GM12878 (cell line): ENCODE measurements at regions not wholly inside any gene's neighbourhood (a gene's known extent, or its start where the extent isn't known, plus 50 kb on each side); places are given as distances from the start of the nearest gene placed in this dataset.

Experiments used
- ATAC-seq: fragments of 200-7000 bp; cut with Tn5 transposase; 3 replicates; pipeline ENCODE4 v1.9.1; 2020; ENCODE audit warnings: mild to moderate bottlenecking, moderate library complexity
- BruUV-seq: library from RNA; stranded (reverse); fragments of 400-500 nt; replicated peaks from 2 replicates; lab custom pipeline; 2021; lab: Mats Ljungman, UMichigan
- CTCF ChIA-PET: fragments of 300-600 bp; sonication (Branson Sonifier 250); formaldehyde crosslinking; extraction: SDS; loops from one replicate; lab custom pipeline; 2021; ENCODE audit warnings: inconsistent platforms; lab: Yijun Ruan, JAX
- POLR2A ChIA-PET: fragments of 350-600 bp; formaldehyde crosslinking; extraction: SDS; loops from one replicate; lab custom pipeline; 2021; ENCODE audit warnings: inconsistent platforms; lab: Charles Lee
- RAD21 ChIA-PET: fragments of 300-600 bp; sonication (Branson Sonifier 250); formaldehyde crosslinking; loops from one replicate; lab custom pipeline; 2023; ENCODE audit warnings: antibody characterized with exemption; ENCODE audit not compliant: unreplicated experiment; lab: Charles Lee
- SMC1A ChIA-PET: fragments of 300-600 bp; sonication (Branson Sonifier 250); formaldehyde crosslinking; loops from one replicate; lab custom pipeline; 2023; ENCODE audit not compliant: unreplicated experiment, uncharacterized antibody; lab: Charles Lee
- DNase-seq: peaks from one replicate; pipeline ENCODE4 v3.0.0-alpha.2; 2011; ENCODE audit warnings: low read depth, low spot score
- FAIRE-seq: peaks from 3 replicates; lab custom pipeline; 2011; peaks lifted over from hg19 to GRCh38; lab: Jason Lieb, UNC
- H2AFZ ChIP-seq: 2 replicates; pipeline ENCODE4 v1.6.0; 2011; ENCODE audit warnings: low read depth, low read length, control low read depth; ENCODE audit not compliant: control insufficient read depth
- H3K27ac ChIP-seq: 2 replicates; pipeline ENCODE4 v1.5.1; 2011; ENCODE audit warnings: control low read depth; ENCODE audit not compliant: control insufficient read depth, insufficient read depth
- H3K27me3 ChIP-seq, 2 experiments: replicated peaks in 1 of 2; 2 replicates each; pipeline versions ENCODE4 v1.6.0 to v1.6.1; 2011; ENCODE audit warnings: low read length in 1 of 2; ENCODE audit not compliant: control insufficient read depth in 2 of 2, insufficient read depth in 2 of 2
- H3K36me3 ChIP-seq, 2 experiments: 2 replicates each; pipeline ENCODE4 v1.5.1; 2011; ENCODE audit warnings: low read length in 1 of 2; ENCODE audit not compliant: control insufficient read depth in 2 of 2, insufficient read depth in 2 of 2
- H3K4me1 ChIP-seq: 2 replicates; pipeline ENCODE4 v1.6.1; 2011; ENCODE audit warnings: mild to moderate bottlenecking, low read length, moderate library complexity, mixed read lengths; ENCODE audit not compliant: control insufficient read depth, insufficient read depth
- H3K4me2 ChIP-seq: 2 replicates; pipeline ENCODE4 v1.6.0; 2011; ENCODE audit warnings: control low read depth; ENCODE audit not compliant: control insufficient read depth, insufficient read depth
- H3K4me3 ChIP-seq: fragments of 200-600 bp; sonication (generic); 2 replicates; pipeline ENCODE4 v1.5.1; 2016
- H3K79me2 ChIP-seq: 2 replicates; pipeline ENCODE4 v1.6.0; 2011; ENCODE audit warnings: low read length; ENCODE audit not compliant: control insufficient read depth, insufficient read depth
- H3K9ac ChIP-seq: 2 replicates; pipeline ENCODE4 v1.8.0; 2011; ENCODE audit warnings: low read length, control low read depth, mixed read lengths; ENCODE audit not compliant: control insufficient read depth, insufficient read depth
- H3K9me3 ChIP-seq: replicated peaks from 3 replicates; pipeline ENCODE4 v1.5.1; 2011; ENCODE audit warnings: mild to moderate bottlenecking, low read length; ENCODE audit not compliant: control insufficient read depth, insufficient read depth
- H4K20me1 ChIP-seq: 2 replicates; pipeline ENCODE4 v1.6.0; 2011; ENCODE audit not compliant: control insufficient read depth, insufficient read depth
- CREB1 ChIP-seq: IDR thresholded peaks from 2 replicates; pipeline ENCODE4 v1.6.1; 2012; ENCODE audit warnings: low read depth, mild to moderate bottlenecking, inconsistent platforms
- IKZF2 ChIP-seq, 2 experiments: fragments of 450-650 bp; IDR thresholded peaks; 2 replicates each; pipeline ENCODE4 v1.6.1; 2017; ENCODE audit warnings: mild to moderate bottlenecking in 2 of 2, moderate library complexity in 2 of 2
- KLF5 ChIP-seq: fragments of 450-650 bp; IDR thresholded peaks from 2 replicates; pipeline ENCODE4 v1.6.1; 2014; ENCODE audit warnings: mild to moderate bottlenecking; ENCODE audit not compliant: partially characterized antibody
- MXI1 ChIP-seq: fragments of 150-350 bp; IDR thresholded peaks from 2 replicates; pipeline ENCODE4 v1.6.1; 2011; ENCODE audit warnings: low read depth, mild to moderate bottlenecking, inconsistent platforms, low read length, improper control_type of control experiment
- POLR2AphosphoS2 ChIP-seq: IDR thresholded peaks from 2 replicates; pipeline ENCODE4 v1.6.1; 2011; ENCODE audit warnings: low read depth, mild to moderate bottlenecking, low read length, improper control_type of control experiment, moderate library complexity
- ZBED1 ChIP-seq: IDR thresholded peaks from 2 replicates; pipeline ENCODE4 v1.6.1; 2016; ENCODE audit warnings: borderline replicate concordance
- WGBS: methylation state at CpG from one replicate; pipeline ENCODE4 v1.1.6; 2016; ENCODE audit warnings: low lambda C conversion rate; ENCODE audit not compliant: insufficient replicate concordance, insufficient coverage; ENCODE audit errors: missing lambda C conversion rate; 5-methylcytosine and 5-hydroxymethylcytosine counted together
- in situ Hi-C: fragments of 300-500 bp; cut with MboI; formaldehyde crosslinking; loops from 9 replicates; pipeline ENCODE4 v1.14.3; 2018; ENCODE audit warnings: mixed read lengths
- intact Hi-C: fragments of 100-400 bp; cut with micrococcal nuclease; formaldehyde crosslinking; loops from one replicate; pipeline ENCODE4 v1.14.2; 2022; ENCODE audit not compliant: unreplicated experiment
- TF ChIP-seq, protein P1 (sequence below): fragments of 450-650 bp; formaldehyde crosslinking; IDR thresholded peaks from 2 replicates; pipeline ENCODE4 v1.5.0; 2022; ENCODE audit warnings: mild to moderate bottlenecking, missing genetic modification characterization
- TF ChIP-seq, protein P2 (sequence below): IDR thresholded peaks from 2 replicates; pipeline ENCODE4 v1.6.1; 2012; ENCODE audit warnings: mild to moderate bottlenecking, low read depth, low read length

DNA sequence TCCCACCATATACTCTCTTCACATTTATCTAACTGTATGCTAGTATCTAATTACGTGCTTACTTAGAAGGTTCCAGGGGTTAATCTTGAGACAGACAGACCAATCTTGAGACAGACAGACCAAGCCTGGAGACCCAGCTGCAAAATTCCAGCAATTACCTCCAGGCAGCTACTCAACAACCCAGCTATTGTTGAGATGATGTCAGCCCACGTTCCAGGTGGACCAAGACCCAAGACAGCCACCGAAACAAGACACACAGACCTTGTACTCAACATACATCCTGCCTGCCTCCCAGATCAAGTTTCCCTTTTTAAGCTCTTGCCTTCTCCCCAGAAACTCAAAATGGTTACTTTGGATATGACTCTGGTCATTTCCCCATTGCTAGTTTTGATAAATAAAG, 64.9 kb upstream of the VASH1 start:
- in situ Hi-C loops (no loop called here), intact Hi-C loops (no loop called here)
- H3K4me3 ChIP-seq, result no peak overlapping the region
- H2AFZ ChIP-seq, result no peak overlapping the region
- H3K79me2 ChIP-seq, result no peaks in the 10 kb centered on the region
- TF ChIP-seq MXI1 (no peak), ZBED1 (no peak), IKZF2 (IDR thresholded peaks at IDR 0.05) (no peak), CREB1 (no peak), KLF5 (no peak), POLR2AphosphoS2 (no peak)
- TF ChIP-seq, protein P1, sequence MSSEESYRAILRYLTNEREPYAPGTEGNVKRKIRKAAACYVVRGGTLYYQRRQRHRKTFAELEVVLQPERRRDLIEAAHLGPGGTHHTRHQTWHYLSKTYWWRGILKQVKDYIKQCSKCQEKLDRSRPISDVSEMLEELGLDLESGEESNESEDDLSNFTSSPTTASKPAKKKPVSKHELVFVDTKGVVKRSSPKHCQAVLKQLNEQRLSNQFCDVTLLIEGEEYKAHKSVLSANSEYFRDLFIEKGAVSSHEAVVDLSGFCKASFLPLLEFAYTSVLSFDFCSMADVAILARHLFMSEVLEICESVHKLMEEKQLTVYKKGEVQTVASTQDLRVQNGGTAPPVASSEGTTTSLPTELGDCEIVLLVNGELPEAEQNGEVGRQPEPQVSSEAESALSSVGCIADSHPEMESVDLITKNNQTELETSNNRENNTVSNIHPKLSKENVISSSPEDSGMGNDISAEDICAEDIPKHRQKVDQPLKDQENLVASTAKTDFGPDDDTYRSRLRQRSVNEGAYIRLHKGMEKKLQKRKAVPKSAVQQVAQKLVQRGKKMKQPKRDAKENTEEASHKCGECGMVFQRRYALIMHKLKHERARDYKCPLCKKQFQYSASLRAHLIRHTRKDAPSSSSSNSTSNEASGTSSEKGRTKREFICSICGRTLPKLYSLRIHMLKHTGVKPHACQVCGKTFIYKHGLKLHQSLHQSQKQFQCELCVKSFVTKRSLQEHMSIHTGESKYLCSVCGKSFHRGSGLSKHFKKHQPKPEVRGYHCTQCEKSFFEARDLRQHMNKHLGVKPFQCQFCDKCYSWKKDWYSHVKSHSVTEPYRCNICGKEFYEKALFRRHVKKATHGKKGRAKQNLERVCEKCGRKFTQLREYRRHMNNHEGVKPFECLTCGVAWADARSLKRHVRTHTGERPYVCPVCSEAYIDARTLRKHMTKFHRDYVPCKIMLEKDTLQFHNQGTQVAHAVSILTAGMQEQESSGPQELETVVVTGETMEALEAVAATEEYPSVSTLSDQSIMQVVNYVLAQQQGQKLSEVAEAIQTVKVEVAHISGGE (CRISPR knock-in tag), result no peak
- TF ChIP-seq, protein P2, sequence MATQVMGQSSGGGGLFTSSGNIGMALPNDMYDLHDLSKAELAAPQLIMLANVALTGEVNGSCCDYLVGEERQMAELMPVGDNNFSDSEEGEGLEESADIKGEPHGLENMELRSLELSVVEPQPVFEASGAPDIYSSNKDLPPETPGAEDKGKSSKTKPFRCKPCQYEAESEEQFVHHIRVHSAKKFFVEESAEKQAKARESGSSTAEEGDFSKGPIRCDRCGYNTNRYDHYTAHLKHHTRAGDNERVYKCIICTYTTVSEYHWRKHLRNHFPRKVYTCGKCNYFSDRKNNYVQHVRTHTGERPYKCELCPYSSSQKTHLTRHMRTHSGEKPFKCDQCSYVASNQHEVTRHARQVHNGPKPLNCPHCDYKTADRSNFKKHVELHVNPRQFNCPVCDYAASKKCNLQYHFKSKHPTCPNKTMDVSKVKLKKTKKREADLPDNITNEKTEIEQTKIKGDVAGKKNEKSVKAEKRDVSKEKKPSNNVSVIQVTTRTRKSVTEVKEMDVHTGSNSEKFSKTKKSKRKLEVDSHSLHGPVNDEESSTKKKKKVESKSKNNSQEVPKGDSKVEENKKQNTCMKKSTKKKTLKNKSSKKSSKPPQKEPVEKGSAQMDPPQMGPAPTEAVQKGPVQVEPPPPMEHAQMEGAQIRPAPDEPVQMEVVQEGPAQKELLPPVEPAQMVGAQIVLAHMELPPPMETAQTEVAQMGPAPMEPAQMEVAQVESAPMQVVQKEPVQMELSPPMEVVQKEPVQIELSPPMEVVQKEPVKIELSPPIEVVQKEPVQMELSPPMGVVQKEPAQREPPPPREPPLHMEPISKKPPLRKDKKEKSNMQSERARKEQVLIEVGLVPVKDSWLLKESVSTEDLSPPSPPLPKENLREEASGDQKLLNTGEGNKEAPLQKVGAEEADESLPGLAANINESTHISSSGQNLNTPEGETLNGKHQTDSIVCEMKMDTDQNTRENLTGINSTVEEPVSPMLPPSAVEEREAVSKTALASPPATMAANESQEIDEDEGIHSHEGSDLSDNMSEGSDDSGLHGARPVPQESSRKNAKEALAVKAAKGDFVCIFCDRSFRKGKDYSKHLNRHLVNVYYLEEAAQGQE, result no peak
- no peak for ATAC-seq
- H3K27me3 ChIP-seq, result no peaks in the 10 kb centered on the region
- ChIA-PET POLR2A (no interaction called here), CTCF (interaction anchor here (0.9 to 4.9 kb wide), 2 partner anchors 14 to 114 kb away, joined by 3 to 23 read pairs; no protein-coding TSS in a partner anchor), SMC1A (interaction anchor here (1.2 kb wide), 1 partner anchor 11 kb away, joined by 5 read pairs; no protein-coding TSS in a partner anchor), RAD21 (interaction anchor here (1.6 kb wide), 1 partner anchor 89 kb away, joined by 4 read pairs; no protein-coding TSS in a partner anchor)
- H3K9me3 ChIP-seq, result no peaks in the 10 kb centered on the region
- no peaks in the 10 kb centered on the region for H3K36me3 ChIP-seq
- no peak overlapping the region for H3K4me2 ChIP-seq
- no peak for DNase-seq
- H3K27ac ChIP-seq, result no peak overlapping the region
- 56% methylated on average over 3 of the region's 3 CpGs for WGBS
- no TSS peak for BruUV-seq
- H3K4me1 ChIP-seq, result no peaks in the 10 kb centered on the region
- H3K9ac ChIP-seq, result no peak overlapping the region
- H4K20me1 ChIP-seq, result no peaks in the 10 kb centered on the region
- no peak for FAIRE-seq
